ENCODE measurements at regions not wholly inside any gene's neighbourhood (a gene's known extent, or its start where the extent isn't known, plus 50 kb on each side); places are given as distances from the start of the nearest gene placed in this dataset.

DNA sequence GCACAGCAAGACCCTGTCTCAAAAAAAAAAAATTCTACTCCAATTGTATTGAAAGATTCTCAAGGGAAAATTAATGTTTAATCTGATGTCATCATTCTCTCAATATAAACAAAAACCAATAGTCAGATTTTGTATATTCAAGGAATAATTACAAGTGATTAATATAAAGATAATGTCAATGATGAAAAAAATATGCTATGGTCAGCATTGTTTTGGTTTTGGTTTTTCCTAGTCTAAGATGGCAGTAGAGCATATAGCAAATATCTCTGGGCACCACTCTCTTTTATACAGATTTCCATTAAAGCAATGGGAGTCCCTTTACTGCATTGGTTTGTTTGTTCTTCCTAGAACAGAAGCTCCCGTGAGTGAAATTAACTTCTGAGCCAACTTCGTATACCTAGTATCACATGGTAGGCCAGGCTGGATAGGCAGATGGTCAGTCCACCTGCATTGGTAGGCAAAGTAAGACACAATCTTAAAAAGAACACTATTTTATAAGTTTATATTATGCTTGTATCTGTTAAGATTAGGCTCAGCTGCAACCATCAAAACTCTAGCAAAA is 523.8 kb upstream of the JARID2 start:
- BruUV-seq (replicated peaks): no TSS peak
- no peaks in the 10 kb centered on the region for H3K27me3 ChIP-seq (replicated peaks; ENCODE audit: control insufficient read depth, insufficient read depth, low read length)
- TF ChIP-seq, protein P1, sequence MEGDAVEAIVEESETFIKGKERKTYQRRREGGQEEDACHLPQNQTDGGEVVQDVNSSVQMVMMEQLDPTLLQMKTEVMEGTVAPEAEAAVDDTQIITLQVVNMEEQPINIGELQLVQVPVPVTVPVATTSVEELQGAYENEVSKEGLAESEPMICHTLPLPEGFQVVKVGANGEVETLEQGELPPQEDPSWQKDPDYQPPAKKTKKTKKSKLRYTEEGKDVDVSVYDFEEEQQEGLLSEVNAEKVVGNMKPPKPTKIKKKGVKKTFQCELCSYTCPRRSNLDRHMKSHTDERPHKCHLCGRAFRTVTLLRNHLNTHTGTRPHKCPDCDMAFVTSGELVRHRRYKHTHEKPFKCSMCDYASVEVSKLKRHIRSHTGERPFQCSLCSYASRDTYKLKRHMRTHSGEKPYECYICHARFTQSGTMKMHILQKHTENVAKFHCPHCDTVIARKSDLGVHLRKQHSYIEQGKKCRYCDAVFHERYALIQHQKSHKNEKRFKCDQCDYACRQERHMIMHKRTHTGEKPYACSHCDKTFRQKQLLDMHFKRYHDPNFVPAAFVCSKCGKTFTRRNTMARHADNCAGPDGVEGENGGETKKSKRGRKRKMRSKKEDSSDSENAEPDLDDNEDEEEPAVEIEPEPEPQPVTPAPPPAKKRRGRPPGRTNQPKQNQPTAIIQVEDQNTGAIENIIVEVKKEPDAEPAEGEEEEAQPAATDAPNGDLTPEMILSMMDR (IDR thresholded peaks at IDR 0.05; ENCODE audit: insufficient read depth in 1 of 2, low read depth in 1 of 2, low read length in 1 of 2, severe bottlenecking in 1 of 2, unreplicated experiment in 1 of 2): no peak
- Mint-ChIP-seq H3K27ac (ENCODE audit: unreplicated experiment) (no peak overlapping the region), H3K4me3 (ENCODE audit: unreplicated experiment) (no peak overlapping the region), H3K36me3 (ENCODE audit: insufficient read depth, unreplicated experiment) (no peaks in the 10 kb centered on the region), H3K9me3 (ENCODE audit: unreplicated experiment) (no peaks in the 10 kb centered on the region), H3K27me3 (ENCODE audit: insufficient read depth, unreplicated experiment) (no peaks in the 10 kb centered on the region), H3K4me1 (ENCODE audit: low read depth, unreplicated experiment) (peaks cover 11% of the 10 kb centered on the region)
- H3K4me1 ChIP-seq: peaks cover 8% of the 10 kb centered on the region
- no peaks in the 10 kb centered on the region for H3K36me3 ChIP-seq (ENCODE audit: control insufficient read depth, insufficient read depth, low read length)
- ChIA-PET CTCF (no interaction called here), POLR2A (no interaction called here)
- intact Hi-C loops (cut with micrococcal nuclease; ENCODE audit: unreplicated experiment): no loop called here
- no peak overlapping the region for H3K4me3 ChIP-seq (ENCODE audit: low read depth, low read length)
- no peak for DNase-seq
- H3K9me3 ChIP-seq: no peaks in the 10 kb centered on the region

GRCh38 chr6:14722704-14723103 is 523.2 kb upstream of the JARID2 start:
- peaks cover 11% of the 10 kb centered on the region for H3K4me1 Mint-ChIP-seq (ENCODE audit: low read depth, unreplicated experiment)
- H3K9me3 ChIP-seq: no peaks in the 10 kb centered on the region
- no peak overlapping the region for H3K4me3 Mint-ChIP-seq (ENCODE audit: unreplicated experiment)
- no peaks in the 10 kb centered on the region for H3K27me3 Mint-ChIP-seq (ENCODE audit: insufficient read depth, unreplicated experiment)
- no peaks in the 10 kb centered on the region for H3K36me3 ChIP-seq (ENCODE audit: control insufficient read depth, insufficient read depth, low read length)
- TF ChIP-seq, protein P1 (IDR thresholded peaks at IDR 0.05; ENCODE audit: insufficient read depth in 1 of 2, low read depth in 1 of 2, low read length in 1 of 2, severe bottlenecking in 1 of 2, unreplicated experiment in 1 of 2): no peak
- DNase-seq: no peak
- H3K4me3 ChIP-seq (ENCODE audit: low read depth, low read length): no peak overlapping the region
- H3K27me3 ChIP-seq (replicated peaks; ENCODE audit: control insufficient read depth, insufficient read depth, low read length): no peaks in the 10 kb centered on the region
- no TSS peak for BruUV-seq (replicated peaks)
- ChIA-PET POLR2A (no interaction called here), CTCF (no interaction called here)
- H3K9me3 Mint-ChIP-seq (ENCODE audit: unreplicated experiment): no peaks in the 10 kb centered on the region
- H3K4me1 ChIP-seq: peaks cover 8% of the 10 kb centered on the region
- intact Hi-C loops (cut with micrococcal nuclease; ENCODE audit: unreplicated experiment): no loop called here
- H3K36me3 Mint-ChIP-seq (ENCODE audit: insufficient read depth, unreplicated experiment): no peaks in the 10 kb centered on the region
- H3K27ac Mint-ChIP-seq (ENCODE audit: unreplicated experiment): no peak overlapping the region

DNA sequence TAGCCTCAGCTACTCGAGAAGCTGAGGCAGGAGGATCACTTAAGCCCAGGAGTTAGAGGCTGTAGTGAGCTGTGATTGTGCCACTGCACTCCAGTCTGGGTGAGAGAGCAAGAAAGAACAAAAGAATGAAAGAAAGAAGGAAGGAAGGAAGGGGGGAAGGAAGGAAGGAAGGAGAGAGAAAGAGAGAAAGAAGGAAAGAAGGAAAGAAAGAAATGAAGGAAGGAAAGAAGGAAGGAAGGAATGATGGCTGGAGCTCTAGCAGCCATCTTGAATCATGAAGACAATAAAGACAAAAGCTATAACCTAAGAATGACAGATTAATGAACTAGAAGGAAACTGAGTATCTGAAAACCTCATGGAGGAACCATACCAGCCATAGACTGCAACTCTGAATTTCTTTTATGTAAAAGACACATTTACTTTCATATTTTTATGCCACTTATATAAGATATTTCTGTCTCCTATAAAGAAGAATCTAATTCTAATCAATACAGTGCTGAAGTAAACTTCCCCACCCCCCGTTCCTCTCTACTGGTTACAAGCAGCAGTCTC is 522.3 kb upstream of the JARID2 start:
- H3K4me3 ChIP-seq (ENCODE audit: low read depth, low read length): no peak overlapping the region
- POLR2A ChIA-PET: no interaction called here
- H3K4me1 Mint-ChIP-seq (ENCODE audit: low read depth, unreplicated experiment): peaks cover 11% of the 10 kb centered on the region

More for the DNA sequence above, 522.3 kb upstream of the JARID2 start:
- H3K4me1 ChIP-seq: peaks cover 8% of the 10 kb centered on the region
- BruUV-seq (replicated peaks): no TSS peak
- no peaks in the 10 kb centered on the region for H3K27me3 ChIP-seq (replicated peaks; ENCODE audit: control insufficient read depth, insufficient read depth, low read length)
- H3K36me3 ChIP-seq (ENCODE audit: control insufficient read depth, insufficient read depth, low read length): no peaks in the 10 kb centered on the region
- CTCF ChIA-PET: no interaction called here
- no peaks in the 10 kb centered on the region for H3K9me3 ChIP-seq
- Mint-ChIP-seq H3K4me3 (ENCODE audit: unreplicated experiment) (no peak overlapping the region), H3K36me3 (ENCODE audit: insufficient read depth, unreplicated experiment) (no peaks in the 10 kb centered on the region), H3K9me3 (ENCODE audit: unreplicated experiment) (no peaks in the 10 kb centered on the region), H3K27ac (ENCODE audit: unreplicated experiment) (no peak overlapping the region), H3K27me3 (ENCODE audit: insufficient read depth, unreplicated experiment) (no peaks in the 10 kb centered on the region)
- DNase-seq: no peak
- intact Hi-C loops (cut with micrococcal nuclease; ENCODE audit: unreplicated experiment): no loop called here
- TF ChIP-seq, protein P1 (IDR thresholded peaks at IDR 0.05; ENCODE audit: insufficient read depth in 1 of 2, low read depth in 1 of 2, low read length in 1 of 2, severe bottlenecking in 1 of 2, unreplicated experiment in 1 of 2): no peak

Data from Caco-2 (cell line).